Endodermal cell (in vitro differentiated cells): ENCODE measurements at regions not wholly inside any gene's neighbourhood (a gene's known extent, or its start where the extent isn't known, plus 50 kb on each side); places are given as distances from the start of the nearest gene placed in this dataset.
"Not testable (repeated sequence)": the region's sequence is repeated elsewhere in the genome, so short reads cannot be mapped to it uniquely, and the experiment has no call there.

ENCODE experiments used
- DNase-seq: peaks from one replicate; pipeline ENCODE4 v3.0.0-alpha.2; 2017
- H3K27ac ChIP-seq: 2 replicates; pipeline ENCODE4 v1.5.1; 2013; ENCODE audit warnings: mild to moderate bottlenecking, low read depth, low read length, moderate library complexity
- H3K27me3 ChIP-seq: 2 replicates; pipeline ENCODE4 v1.6.1; 2013; ENCODE audit warnings: mild to moderate bottlenecking, low read length, moderate library complexity; ENCODE audit not compliant: insufficient read depth, control insufficient read depth, poor library complexity, severe bottlenecking
- H3K36me3 ChIP-seq: 2 replicates; pipeline ENCODE4 v1.7.0; 2013; ENCODE audit warnings: mild to moderate bottlenecking, low read length, moderate library complexity; ENCODE audit not compliant: control insufficient read depth, insufficient read depth
- H3K4me1 ChIP-seq: one replicate; pipeline ENCODE4 v1.7.0; 2013; ENCODE audit warnings: low read length; ENCODE audit not compliant: control insufficient read depth, insufficient read depth
- H3K4me3 ChIP-seq: 2 replicates; pipeline ENCODE4 v1.5.1; 2013; ENCODE audit warnings: mild to moderate bottlenecking, low read length, moderate library complexity
- H3K9ac ChIP-seq: 2 replicates; pipeline ENCODE4 v1.6.1; 2013; ENCODE audit warnings: mild to moderate bottlenecking, low read length, moderate library complexity; ENCODE audit not compliant: poor library complexity, severe bottlenecking; ENCODE audit errors: extremely low read depth
- H3K9me3 ChIP-seq: 2 replicates; pipeline ENCODE4 v1.6.1; 2013; ENCODE audit warnings: mild to moderate bottlenecking, low read length, moderate library complexity; ENCODE audit not compliant: control insufficient read depth
- H3K27ac Mint-ChIP-seq: 2 replicates; pipeline ENCODE4 v1.8.0; 2020; ENCODE audit warnings: mixed read lengths
- H3K27me3 Mint-ChIP-seq: 2 replicates; pipeline ENCODE4 v1.8.0; 2021; ENCODE audit warnings: mild to moderate bottlenecking, mixed read lengths; ENCODE audit not compliant: insufficient read depth
- H3K36me3 Mint-ChIP-seq: 2 replicates; pipeline ENCODE4 v1.8.0; 2020; ENCODE audit warnings: low read depth, mixed read lengths
- H3K4me1 Mint-ChIP-seq: 2 replicates; pipeline ENCODE4 v1.8.0; 2020; ENCODE audit warnings: mixed read lengths
- H3K4me3 Mint-ChIP-seq: 2 replicates; pipeline ENCODE4 v1.8.0; 2020; ENCODE audit warnings: mild to moderate bottlenecking, moderate library complexity, mixed read lengths
- H3K9me3 Mint-ChIP-seq: 2 replicates; pipeline ENCODE4 v1.8.0; 2020; ENCODE audit warnings: mild to moderate bottlenecking, mixed read lengths
- WGBS, 2 experiments: methylation state at CpG; one replicate each; pipeline versions ENCODE4 v1.1.5 to v1.1.7; 2013; ENCODE audit warnings: missing lambda C conversion rate in 2 of 2, mixed read lengths in 1 of 2; ENCODE audit not compliant: insufficient coverage in 1 of 2, insufficient read length in 1 of 2; 5-methylcytosine and 5-hydroxymethylcytosine counted together
- TF ChIP-seq, protein P1 (sequence below): fragments of 200-600 bp; sonication (generic); conservative IDR thresholded peaks from 2 replicates; pipeline ENCODE4 v1.5.0; 2021; ENCODE audit warnings: antibody characterized with exemption, mild to moderate bottlenecking

GRCh38 chr2:220814441-220814840 lies 757.7 kb downstream of the EPHA4 start:
- Mint-ChIP-seq H3K4me1 (no peaks in the 10 kb centered on the region), H3K36me3 (no peaks in the 10 kb centered on the region), H3K9me3 (no peaks in the 10 kb centered on the region), H3K27ac (no peak overlapping the region), H3K4me3 (no peak overlapping the region), H3K27me3 (no peaks in the 10 kb centered on the region)
- no peak overlapping the region for H3K4me3 ChIP-seq
- H3K27ac ChIP-seq: no peak overlapping the region
- H3K27me3 ChIP-seq: no peaks in the 10 kb centered on the region
- no peak overlapping the region for H3K9ac ChIP-seq
- no peaks in the 10 kb centered on the region for H3K4me1 ChIP-seq
- H3K9me3 ChIP-seq: no peaks in the 10 kb centered on the region
- TF ChIP-seq, protein P1, sequence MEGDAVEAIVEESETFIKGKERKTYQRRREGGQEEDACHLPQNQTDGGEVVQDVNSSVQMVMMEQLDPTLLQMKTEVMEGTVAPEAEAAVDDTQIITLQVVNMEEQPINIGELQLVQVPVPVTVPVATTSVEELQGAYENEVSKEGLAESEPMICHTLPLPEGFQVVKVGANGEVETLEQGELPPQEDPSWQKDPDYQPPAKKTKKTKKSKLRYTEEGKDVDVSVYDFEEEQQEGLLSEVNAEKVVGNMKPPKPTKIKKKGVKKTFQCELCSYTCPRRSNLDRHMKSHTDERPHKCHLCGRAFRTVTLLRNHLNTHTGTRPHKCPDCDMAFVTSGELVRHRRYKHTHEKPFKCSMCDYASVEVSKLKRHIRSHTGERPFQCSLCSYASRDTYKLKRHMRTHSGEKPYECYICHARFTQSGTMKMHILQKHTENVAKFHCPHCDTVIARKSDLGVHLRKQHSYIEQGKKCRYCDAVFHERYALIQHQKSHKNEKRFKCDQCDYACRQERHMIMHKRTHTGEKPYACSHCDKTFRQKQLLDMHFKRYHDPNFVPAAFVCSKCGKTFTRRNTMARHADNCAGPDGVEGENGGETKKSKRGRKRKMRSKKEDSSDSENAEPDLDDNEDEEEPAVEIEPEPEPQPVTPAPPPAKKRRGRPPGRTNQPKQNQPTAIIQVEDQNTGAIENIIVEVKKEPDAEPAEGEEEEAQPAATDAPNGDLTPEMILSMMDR: no peak
- no peaks in the 10 kb centered on the region for H3K36me3 ChIP-seq
- 61 to 70% methylated on average over 3 to 4 of the region's 4 CpGs for WGBS, 2 experiments
- DNase-seq: no peak

DNA sequence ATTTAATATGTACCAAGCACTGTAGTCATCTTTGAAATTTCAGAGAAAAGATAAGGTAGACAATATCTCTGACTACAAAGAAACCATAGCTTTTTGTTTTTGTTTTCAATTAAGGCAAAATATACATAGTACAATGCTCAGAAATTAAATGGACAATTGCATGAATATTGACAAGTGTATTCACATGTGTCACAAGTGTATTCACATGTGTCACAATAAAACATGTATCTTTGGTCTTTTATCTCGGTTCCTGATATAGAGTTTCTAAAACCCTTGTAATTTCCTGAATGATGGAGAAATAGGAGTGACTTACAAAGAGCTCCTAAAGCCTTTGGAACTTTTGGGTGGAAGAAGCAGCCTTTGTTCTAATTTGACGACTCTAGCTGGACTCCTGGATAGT lies 756.4 kb downstream of the EPHA4 start:
- H3K27me3 Mint-ChIP-seq: no peaks in the 10 kb centered on the region
- TF ChIP-seq, protein P1: no peak
- Histone ChIP-seq H3K9ac (no peak overlapping the region), H3K4me3 (no peak overlapping the region), H3K36me3 (no peaks in the 10 kb centered on the region), H3K27ac (no peak overlapping the region), H3K4me1 (no peaks in the 10 kb centered on the region), H3K9me3 (no peaks in the 10 kb centered on the region), H3K27me3 (no peaks in the 10 kb centered on the region)
- no peak overlapping the region for H3K4me3 Mint-ChIP-seq
- no peaks in the 10 kb centered on the region for H3K36me3 Mint-ChIP-seq
- H3K27ac Mint-ChIP-seq: no peak overlapping the region
- H3K4me1 Mint-ChIP-seq: no peaks in the 10 kb centered on the region
- H3K9me3 Mint-ChIP-seq: no peaks in the 10 kb centered on the region
- DNase-seq: no peak
- WGBS, 2 experiments: 88 to 100% methylated on average over 1 to 2 of the region's 2 CpGs

DNA sequence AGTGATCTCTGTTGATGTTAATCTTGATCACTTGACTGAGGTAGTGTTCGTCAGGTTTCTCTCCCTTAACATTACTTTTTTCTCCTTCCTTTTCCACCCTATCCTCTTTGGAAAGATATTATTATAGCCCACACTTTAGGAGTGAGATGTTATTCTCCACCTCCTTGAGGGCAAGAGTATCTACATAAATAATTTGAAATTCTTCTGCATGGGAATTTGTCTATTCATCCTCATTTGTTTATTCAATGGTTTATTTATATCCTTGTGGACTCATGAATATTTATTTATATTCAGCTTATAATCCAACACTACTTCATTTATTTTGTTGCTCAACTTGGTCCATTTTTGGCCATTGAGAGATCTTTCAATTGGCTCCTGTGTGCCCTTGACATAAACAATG lies 750.4 kb downstream of the EPHA4 start:
- Histone ChIP-seq H3K9ac (no peak overlapping the region), H3K27ac (no peak overlapping the region), H3K27me3 (no peaks in the 10 kb centered on the region), H3K9me3 (no peaks in the 10 kb centered on the region), H3K4me3 (no peak overlapping the region), H3K36me3 (no peaks in the 10 kb centered on the region), H3K4me1 (no peaks in the 10 kb centered on the region)
- no peaks in the 10 kb centered on the region for H3K36me3 Mint-ChIP-seq
- H3K27me3 Mint-ChIP-seq: no peaks in the 10 kb centered on the region
- no peaks in the 10 kb centered on the region for H3K9me3 Mint-ChIP-seq
- no peak overlapping the region for H3K27ac Mint-ChIP-seq
- no CpG with 5 or more reads among the region's 1 CpG for WGBS, 2 experiments
- DNase-seq: no peak
- H3K4me1 Mint-ChIP-seq: no peaks in the 10 kb centered on the region
- no peak overlapping the region for H3K4me3 Mint-ChIP-seq
- TF ChIP-seq, protein P1: no peak

DNA sequence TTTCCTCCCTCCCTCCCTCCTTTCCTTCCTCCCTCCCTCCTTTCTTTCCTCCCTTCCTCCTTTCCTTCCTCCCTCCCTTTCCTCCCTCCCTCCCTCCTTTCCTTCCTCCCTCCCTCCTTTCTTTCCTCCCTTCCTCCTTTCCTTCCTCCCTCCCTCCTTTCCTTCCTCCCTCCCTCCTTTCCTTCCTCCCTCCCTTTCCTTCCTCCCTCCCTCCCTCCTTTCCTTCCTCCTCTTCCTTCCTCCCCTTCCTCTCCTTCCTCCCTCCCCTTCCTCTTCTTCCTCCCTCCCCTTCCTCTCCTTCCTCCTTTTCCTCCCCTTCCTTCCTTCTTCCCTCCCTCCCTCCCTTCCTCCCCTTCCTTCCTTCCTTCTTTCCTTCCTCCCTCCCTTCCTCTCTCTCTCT lies 748.5 kb downstream of the EPHA4 start:
- H3K36me3 Mint-ChIP-seq, H3K4me3 ChIP-seq, H3K4me3 Mint-ChIP-seq, H3K27ac ChIP-seq, H3K9ac ChIP-seq, H3K9me3 ChIP-seq, H3K27ac Mint-ChIP-seq, H3K27me3 ChIP-seq, DNase-seq, H3K4me1 ChIP-seq, H3K27me3 Mint-ChIP-seq, H3K36me3 ChIP-seq, H3K9me3 Mint-ChIP-seq, H3K4me1 Mint-ChIP-seq: not testable (repeated sequence)
